ENCODE measurements at regions not wholly inside any gene's neighbourhood (a gene's known extent, or its start where the extent isn't known, plus 50 kb on each side); places are given as distances from the start of the nearest gene placed in this dataset.

- H3K36me3 Mint-ChIP-seq (ENCODE audit: low read depth), result no peaks in the 10 kb centered on the region
- no peak for TF ChIP-seq CTCF (conservative IDR thresholded peaks at IDR 0.05)
- no peak overlapping the region for H3K27ac Mint-ChIP-seq (ENCODE audit: unreplicated experiment)
- no peak for DNase-seq (ENCODE audit: low read depth, low spot score)
- no peaks in the 10 kb centered on the region for H3K4me1 Mint-ChIP-seq
- peaks cover 10% of the 10 kb centered on the region for H3K9me3 Mint-ChIP-seq
- H3K27me3 Mint-ChIP-seq (ENCODE audit: low read depth), result no peaks in the 10 kb centered on the region
- no peak overlapping the region for H3K4me3 Mint-ChIP-seq
Measured at GRCh38 chr4:66842026-66842723, 703.1 kb downstream of the CENPC start.

- H3K4me1 Mint-ChIP-seq, result no peaks in the 10 kb centered on the region
- no peak overlapping the region for H3K4me3 Mint-ChIP-seq
- no peaks in the 10 kb centered on the region for H3K36me3 Mint-ChIP-seq (ENCODE audit: low read depth)
- peaks cover 7% of the 10 kb centered on the region for H3K9me3 Mint-ChIP-seq
- no peak for TF ChIP-seq CTCF (conservative IDR thresholded peaks at IDR 0.05)
- no peak for DNase-seq (ENCODE audit: low read depth, low spot score)
- no peak overlapping the region for H3K27ac Mint-ChIP-seq (ENCODE audit: unreplicated experiment)
- no peaks in the 10 kb centered on the region for H3K27me3 Mint-ChIP-seq (ENCODE audit: low read depth)
Measured at GRCh38 chr4:66840178-66840577, 705.1 kb downstream of the CENPC start.

- Mint-ChIP-seq H3K27ac (ENCODE audit: unreplicated experiment) (no peak overlapping the region), H3K36me3 (ENCODE audit: low read depth) (no peaks in the 10 kb centered on the region), H3K4me3 (no peak overlapping the region), H3K4me1 (no peaks in the 10 kb centered on the region), H3K27me3 (ENCODE audit: low read depth) (no peaks in the 10 kb centered on the region), H3K9me3 (peaks cover 6% of the 10 kb centered on the region)
- DNase-seq (ENCODE audit: low read depth, low spot score), result no peak
- no peak for TF ChIP-seq CTCF (conservative IDR thresholded peaks at IDR 0.05)
Measured at GRCh38 chr4:66837279-66837922, 707.9 kb downstream of the CENPC start.

GRCh38 chr4:66829310-66829709, 716.0 kb downstream of the CENPC start:
- Mint-ChIP-seq H3K9me3 (no peaks in the 10 kb centered on the region), H3K4me1 (no peaks in the 10 kb centered on the region)
- DNase-seq (ENCODE audit: low read depth, low spot score), result no peak

GRCh38 chr4:66820681-66821080, 724.6 kb downstream of the CENPC start:
- TF ChIP-seq CTCF (conservative IDR thresholded peaks at IDR 0.05), result no peak
- DNase-seq (ENCODE audit: low read depth, low spot score), result no peak
- Mint-ChIP-seq H3K36me3 (ENCODE audit: low read depth) (no peaks in the 10 kb centered on the region), H3K4me3 (no peak overlapping the region), H3K27me3 (ENCODE audit: low read depth) (no peaks in the 10 kb centered on the region), H3K9me3 (no peaks in the 10 kb centered on the region), H3K27ac (ENCODE audit: unreplicated experiment) (no peak overlapping the region), H3K4me1 (no peaks in the 10 kb centered on the region)

More at GRCh38 chr4:66829310-66829709, 716.0 kb downstream of the CENPC start:
- TF ChIP-seq CTCF (conservative IDR thresholded peaks at IDR 0.05), result no peak
- H3K27me3 Mint-ChIP-seq (ENCODE audit: low read depth), result no peaks in the 10 kb centered on the region
- no peak overlapping the region for H3K27ac Mint-ChIP-seq (ENCODE audit: unreplicated experiment)
- no peak overlapping the region for H3K4me3 Mint-ChIP-seq
- no peaks in the 10 kb centered on the region for H3K36me3 Mint-ChIP-seq (ENCODE audit: low read depth)
